PC-3 (cell line): ENCODE measurements at regions not wholly inside any gene's neighbourhood (a gene's known extent, or its start where the extent isn't known, plus 50 kb on each side); places are given as distances from the start of the nearest gene placed in this dataset.

Experiments
- CTCF ChIP-seq: fragments of 300-600 bp; sonication (generic); conservative IDR thresholded peaks from 2 replicates; pipeline ENCODE4 v1.5.1; 2017; ENCODE audit warnings: antibody characterized with exemption, low read depth, mild to moderate bottlenecking, low read length
- EZH2 ChIP-seq: fragments of 300-600 bp; sonication (generic); IDR thresholded peaks from one replicate; pipeline ENCODE4 v1.6.1; 2017; ENCODE audit warnings: antibody characterized with exemption, mild to moderate bottlenecking, low read length; ENCODE audit not compliant: unreplicated experiment
- EZH2phosphoT487 ChIP-seq: fragments of 300-600 bp; sonication (generic); IDR thresholded peaks from 2 replicates; pipeline ENCODE4 v1.6.1; 2018; ENCODE audit warnings: mild to moderate bottlenecking, antibody characterized with exemption, low read length, borderline replicate concordance

- TF ChIP-seq EZH2phosphoT487, result no peak
- no peak for TF ChIP-seq CTCF
- TF ChIP-seq EZH2, result no peak
Observed at GRCh38 chr2:134164306-134164705, 89.6 kb upstream of the MGAT5 start.
